DMS 273 treated with DMSO at 0.1 percent for 48 hours (cell line): ENCODE measurements at regions not wholly inside any gene's neighbourhood (a gene's known extent, or its start where the extent isn't known, plus 50 kb on each side); places are given as distances from the start of the nearest gene placed in this dataset.

Experiments used
- DNase-seq: peaks from one replicate; lab custom pipeline; 2025; lab: John Stamatoyannopoulos, UW

DNA sequence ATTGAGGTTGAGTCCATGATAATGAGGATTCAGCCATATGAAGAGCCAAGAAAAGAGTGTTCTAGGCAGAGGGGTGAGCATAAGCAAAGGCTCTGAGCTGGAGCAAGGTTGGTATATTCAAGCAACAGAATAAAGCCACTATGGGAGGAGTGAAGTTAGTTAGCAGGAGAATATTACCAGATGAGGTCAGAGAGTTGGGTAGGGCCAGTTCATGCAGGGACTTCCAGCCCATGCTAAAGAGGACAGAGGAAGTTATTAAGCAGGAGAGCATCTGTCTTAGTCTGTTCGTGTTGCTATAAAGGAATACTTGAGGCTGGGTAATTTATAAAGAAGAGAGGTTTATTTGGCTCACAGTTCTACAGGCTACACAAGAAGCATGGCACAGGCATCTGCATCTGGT is 57.1 kb upstream of the ATG10 start:
- no peak for DNase-seq

GRCh38 chr5:81912933-81913332 is 58.9 kb upstream of the ATG10 start:
- DNase-seq: no peak

- DNase-seq: no peak
Measured at GRCh38 chr5:81909677-81910076, 62.1 kb upstream of the ATG10 start.

- no peak for DNase-seq
Measured at GRCh38 chr5:81908771-81909170, 63.1 kb upstream of the ATG10 start.

- no peak for DNase-seq
Measured at GRCh38 chr5:81908044-81908443, 63.8 kb upstream of the ATG10 start.

- no peak for DNase-seq
Measured at GRCh38 chr5:81907012-81907635, 64.7 kb upstream of the ATG10 start.

DNA sequence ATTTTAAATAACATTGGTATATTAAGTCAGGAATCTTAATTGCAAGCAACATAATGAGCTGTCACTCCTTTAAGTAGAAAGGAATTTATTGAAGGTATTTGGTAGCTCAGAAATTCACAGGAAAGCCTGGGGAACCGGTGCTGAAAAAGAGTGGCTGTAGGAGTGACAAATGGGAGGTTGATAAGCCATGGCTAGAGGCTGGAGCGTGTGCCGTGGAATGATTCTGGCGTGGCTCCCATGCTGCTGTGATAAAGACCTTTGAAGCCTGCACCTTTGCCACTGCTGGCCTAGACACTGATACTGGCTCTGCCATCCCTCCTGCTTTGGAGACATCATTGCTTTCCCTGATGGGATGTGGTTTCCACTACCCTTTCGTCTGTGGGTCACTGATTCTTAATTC is 65.7 kb upstream of the ATG10 start:
- DNase-seq: no peak

DNA sequence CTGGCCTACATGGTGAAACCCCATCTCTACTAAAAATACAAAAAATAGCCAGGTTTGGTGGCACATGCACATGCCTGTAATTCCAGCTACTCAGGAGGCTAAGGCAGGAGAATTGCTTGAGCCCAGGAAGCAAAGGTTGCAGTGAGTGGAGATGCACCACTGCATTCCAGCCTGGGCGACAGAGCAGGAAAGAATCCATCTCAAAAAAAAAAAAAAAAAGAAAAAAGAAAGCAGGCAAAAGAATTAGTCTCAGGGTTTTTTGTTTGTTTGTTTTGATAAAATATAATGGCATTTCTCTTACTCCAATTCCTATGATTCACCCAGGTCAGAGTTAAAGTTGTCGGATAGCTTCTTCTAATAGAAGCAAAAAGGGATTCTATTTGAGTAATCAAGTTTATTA is 67.0 kb upstream of the ATG10 start:
- no peak for DNase-seq

- no peak for DNase-seq
Measured at GRCh38 chr5:81904166-81904565, 67.7 kb upstream of the ATG10 start.

DNA sequence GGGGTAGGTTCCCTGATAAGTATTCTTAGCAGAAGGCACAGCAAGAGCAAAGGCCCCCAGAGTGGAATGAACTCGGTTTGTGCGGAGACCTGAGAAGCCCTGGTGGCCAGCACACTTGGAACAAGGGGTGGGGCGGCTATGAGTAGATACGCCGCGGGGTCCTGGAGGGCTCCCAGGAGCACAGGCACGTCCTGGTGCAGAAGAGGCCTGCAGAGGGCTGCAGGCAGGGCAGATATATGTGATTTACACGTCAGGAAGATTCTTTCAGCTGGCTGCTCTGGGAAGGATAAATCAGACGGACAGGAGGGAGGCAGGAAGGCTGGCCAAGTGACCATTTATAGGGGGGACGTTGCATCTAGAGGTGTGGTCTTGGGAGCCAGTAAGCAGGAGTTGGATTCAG is 70.2 kb upstream of the ATG10 start:
- DNase-seq: no peak

DNA sequence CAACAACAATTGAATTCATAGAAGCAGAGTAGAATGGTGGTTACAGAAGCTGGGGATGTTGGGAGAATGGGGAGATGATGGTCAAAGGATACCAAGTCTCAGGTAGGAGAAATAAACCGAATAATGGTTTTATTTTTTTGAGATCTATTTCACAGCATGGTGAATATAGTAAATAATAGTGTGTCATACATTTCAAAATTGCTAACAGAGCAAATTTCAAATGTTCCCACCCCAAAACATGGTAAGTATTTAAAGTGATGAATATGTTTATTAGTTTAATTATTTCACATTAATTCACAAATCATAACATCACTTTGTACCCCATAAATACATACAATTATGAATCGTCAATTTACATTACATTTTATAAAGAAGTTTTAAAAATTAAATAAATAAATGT is 72.7 kb upstream of the ATG10 start:
- no peak for DNase-seq

DNA sequence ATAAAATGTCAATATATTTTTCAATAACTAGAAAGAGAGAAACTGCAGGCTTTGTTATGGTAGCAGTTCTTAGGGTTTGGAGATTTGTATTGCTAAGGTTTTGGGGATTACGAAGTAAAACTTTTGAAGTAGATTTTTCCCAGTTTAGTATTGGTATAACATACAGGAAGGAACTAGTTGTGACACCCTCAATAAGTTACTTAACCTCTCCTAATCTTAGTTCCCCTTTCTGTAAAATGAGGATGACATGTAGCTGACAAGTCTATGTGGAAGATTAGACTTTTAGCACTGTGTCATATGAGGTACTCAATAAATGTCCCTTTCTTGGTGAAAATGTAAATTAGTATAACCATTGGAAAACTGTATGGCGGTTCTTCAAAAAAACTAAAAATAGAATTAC is 73.4 kb upstream of the ATG10 start:
- no peak for DNase-seq

GRCh38 chr5:81896764-81897163 is 75.1 kb upstream of the ATG10 start:
- no peak for DNase-seq

GRCh38 chr5:81895307-81895706 is 76.5 kb upstream of the ATG10 start:
- no peak for DNase-seq

DNA sequence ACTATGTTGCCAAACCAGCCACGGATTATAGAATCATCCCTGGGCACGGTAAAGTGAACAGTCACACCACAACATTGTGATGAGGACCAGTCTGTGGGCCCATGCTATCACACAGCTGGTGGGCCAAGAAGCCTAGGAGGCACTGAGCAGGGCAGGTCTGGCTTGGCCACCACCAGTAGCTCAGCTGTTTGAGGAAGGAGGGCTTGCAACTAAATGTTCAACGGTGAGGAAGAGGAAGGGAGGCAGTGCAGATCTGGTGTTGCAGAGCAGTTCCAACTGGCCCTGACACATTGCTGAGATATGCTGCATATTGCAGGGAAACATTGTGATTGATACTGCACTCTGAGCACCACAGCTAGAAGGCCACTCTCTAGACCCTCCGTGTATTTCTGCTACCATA is 77.9 kb upstream of the ATG10 start:
- DNase-seq: no peak

DNA sequence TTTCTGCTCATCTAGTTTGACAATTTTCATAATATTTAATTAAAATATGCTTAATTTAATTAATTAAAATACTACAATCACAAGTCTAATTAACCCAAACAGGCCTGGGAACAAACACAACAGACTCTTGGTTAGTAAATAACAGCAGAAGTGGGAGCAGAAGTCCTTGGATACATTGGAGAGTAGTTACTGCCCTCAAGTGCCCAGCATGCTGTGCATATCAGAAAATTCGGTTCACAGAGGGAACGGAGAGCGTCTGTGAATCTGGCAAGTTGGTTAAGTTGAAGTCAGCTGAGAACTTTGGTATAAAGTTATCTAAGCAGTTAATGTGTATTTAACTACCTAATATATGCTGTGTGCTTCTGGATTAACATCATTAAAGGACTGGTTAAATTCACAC is 87.0 kb upstream of the ATG10 start:
- DNase-seq: no peak

DNA sequence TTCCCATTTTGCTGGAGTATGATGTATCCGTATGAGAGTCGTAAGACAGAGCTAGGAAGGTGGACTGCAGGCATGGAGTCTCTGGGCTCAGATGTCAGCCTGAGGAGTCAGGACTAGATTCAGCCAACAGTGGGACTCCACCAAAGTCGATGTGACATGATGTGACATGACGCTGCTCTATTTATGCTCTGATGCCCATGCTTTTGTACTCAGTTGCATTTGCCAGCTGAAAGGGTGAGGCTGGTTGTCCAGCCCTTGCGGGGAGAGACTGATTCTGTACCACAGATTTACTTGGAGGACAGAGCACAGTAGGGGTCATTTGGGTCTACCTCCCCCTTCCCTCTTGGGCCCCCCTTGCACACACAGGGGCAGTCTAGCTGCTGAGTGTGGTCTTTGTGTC is 88.5 kb upstream of the ATG10 start:
- DNase-seq: no peak

DNA sequence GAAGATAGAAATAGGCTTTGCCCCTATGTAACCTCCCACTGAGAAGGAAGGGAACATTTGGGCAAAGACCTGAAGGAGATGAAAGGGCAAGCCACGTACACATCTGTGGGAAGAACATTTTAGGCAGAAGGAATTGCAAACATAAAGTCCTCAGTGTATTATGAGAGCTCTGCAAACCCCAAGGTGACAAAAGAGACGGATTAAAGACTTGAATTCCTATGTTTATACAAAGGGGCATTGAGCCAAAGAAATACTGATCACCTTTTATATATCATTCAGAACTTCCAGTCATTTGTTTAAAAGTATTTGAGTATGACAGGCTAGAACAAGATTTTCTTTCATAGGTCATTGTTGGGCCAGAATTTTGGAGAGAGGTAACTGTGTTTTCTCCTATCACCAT is 90.2 kb upstream of the ATG10 start:
- no peak for DNase-seq

- no peak for DNase-seq
Measured at GRCh38 chr5:81879936-81880335, 91.9 kb upstream of the ATG10 start.

- DNase-seq: no peak
Measured at GRCh38 chr5:81878333-81878732, 93.5 kb upstream of the ATG10 start.

DNA sequence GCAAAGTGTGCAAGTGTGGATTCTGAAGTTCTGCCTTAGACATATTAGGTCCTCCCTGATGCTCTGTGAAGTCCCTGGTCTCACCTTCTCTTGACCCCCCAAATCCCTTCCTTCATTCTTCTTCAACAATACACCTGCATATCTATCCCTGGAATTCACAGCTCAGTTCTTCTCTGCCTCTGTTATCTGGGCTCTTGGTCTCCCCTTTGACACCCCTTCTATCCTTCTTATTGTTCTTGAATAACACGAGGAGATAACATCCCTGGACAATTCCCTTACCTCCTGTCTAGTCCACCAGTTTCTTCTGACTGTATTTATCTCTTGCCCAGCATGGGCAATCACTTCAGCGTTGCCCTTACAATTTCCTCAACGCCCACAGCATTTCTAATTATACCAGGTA is 104.8 kb upstream of the ATG10 start:
- no peak for DNase-seq

- DNase-seq: no peak
Measured at GRCh38 chr5:81860778-81861177, 109.9 kb upstream of the SSBP2 start.

- DNase-seq: no peak
Measured at GRCh38 chr5:81859624-81860023, 108.7 kb upstream of the SSBP2 start.

DNA sequence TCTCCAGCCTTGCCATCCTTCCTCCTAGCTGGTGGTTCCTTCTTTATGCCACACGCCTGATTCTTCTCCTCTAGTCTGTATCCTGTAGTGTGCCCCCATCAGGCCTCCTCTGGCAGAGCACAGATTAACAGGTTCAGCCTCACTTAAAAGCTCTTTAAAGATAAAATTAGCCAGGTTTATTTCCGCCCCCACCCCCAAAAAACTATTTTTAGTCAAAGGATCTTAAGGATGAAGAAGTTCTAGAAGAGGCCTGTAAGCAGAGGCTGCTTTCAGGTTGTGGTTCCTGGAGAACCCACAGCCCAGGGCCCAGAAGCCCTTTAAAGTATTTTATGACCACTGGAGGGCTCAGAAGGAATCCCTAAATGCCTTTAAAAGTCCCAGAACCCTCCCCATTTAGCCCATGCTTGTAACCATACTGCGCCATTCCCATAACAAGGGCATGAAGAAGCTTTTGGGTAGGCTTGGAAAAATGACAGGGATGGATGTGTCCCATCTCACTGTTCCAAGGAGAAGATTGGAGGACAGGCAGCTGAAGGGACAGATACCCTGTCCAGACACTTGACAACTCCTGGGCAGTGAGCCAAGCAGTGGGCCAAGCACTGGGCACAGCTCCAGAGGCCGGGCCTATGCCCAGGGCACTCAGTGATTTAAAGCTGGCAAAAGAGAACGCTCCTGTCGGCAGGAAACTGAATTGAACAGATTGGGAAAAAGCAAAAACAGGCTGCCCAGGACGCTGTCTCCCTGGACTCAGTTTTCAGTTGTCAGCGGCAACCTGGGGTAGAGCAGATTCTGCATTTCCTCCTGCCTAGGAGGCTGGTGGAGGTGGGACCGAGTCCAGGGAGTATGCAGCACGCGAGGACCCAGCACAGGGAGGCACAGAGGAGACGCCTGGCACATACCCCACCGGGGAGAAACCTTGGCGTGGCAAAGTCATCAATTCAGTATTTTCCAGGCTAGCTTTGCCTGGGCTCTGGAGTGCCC is 106.3 kb upstream of the SSBP2 start:
- peak; percentile 93 for DNase-seq
